Left forelimb (tissue), 1 donor: ENCODE measurements at regions not wholly inside any gene's neighbourhood (a gene's known extent, or its start where the extent isn't known, plus 50 kb on each side); places are given as distances from the start of the nearest gene placed in this dataset.
"Not testable (repeated sequence)": the region's sequence is repeated elsewhere in the genome, so short reads cannot be mapped to it uniquely, and the experiment has no call there.

Experiments
- DNase-seq: peaks from one replicate; pipeline ENCODE4 v3.0.0-alpha.2; 2018; ENCODE audit warnings: low spot score

GRCh38 chr11:81979448-81979847 lies 754.2 kb downstream of the FAM181B start:
- no peak for DNase-seq

- no peak for DNase-seq
Observed at GRCh38 chr11:81975261-81975900, 758.3 kb downstream of the FAM181B start.

DNA sequence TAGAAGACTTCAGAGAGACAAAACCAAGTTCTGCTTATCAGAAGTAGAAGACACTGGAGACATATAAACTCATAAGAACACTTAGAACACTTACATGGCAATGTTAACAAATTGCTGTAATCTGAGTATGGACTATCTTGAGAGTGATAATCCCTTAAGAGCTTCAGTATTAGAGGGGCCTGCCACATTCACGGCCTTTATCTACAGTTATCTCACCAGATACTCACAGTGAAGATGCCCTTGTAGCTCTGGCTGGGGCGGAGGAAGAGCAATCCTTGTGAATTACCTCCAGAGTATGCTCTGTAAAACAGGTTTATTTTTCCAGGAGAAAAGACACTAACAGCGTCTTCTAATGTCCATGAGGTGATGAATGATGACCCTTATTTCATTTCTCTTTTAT lies 762.8 kb downstream of the FAM181B start:
- no peak for DNase-seq

GRCh38 chr11:81967242-81967641 lies 766.4 kb downstream of the FAM181B start:
- DNase-seq = no peak

DNA sequence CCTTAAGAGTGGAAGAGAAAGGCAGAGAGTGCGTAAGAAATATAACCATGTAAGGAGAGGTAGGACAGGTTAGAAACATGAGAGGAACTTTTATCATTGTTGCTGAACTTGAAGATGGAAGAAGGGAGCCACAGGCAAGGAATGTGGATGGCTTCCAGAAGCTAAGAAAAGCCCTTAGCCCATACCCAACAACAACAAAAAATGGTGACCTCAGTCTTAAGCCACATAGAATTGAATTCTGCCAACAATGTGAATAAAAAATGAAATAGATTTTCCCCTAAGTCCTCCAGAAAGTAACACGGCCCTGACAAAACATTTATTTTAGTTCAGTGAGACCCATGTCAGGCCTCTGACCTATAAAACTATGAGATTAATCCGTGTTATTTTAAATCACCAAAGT lies 767.3 kb downstream of the FAM181B start:
- no peak for DNase-seq

DNA sequence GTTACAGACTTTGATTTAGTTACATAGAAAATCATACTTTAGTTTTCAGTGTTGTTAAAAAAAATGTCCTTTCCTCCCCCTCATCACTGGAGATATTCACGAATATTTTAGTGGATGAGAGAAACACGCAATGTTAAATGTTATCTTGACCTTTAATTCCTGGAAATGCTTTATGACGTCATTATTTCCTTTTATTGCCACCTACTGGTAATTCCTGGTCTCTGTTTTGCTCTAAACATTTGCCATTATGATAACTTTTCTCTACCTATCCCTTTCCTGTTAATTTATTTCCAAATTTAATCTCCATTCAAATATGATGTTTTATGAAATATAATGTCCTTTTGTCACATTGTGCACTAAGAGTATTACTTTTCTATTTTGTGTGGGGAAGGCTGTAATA lies 770.6 kb downstream of the FAM181B start:
- no peak for DNase-seq

- no peak for DNase-seq
Observed at GRCh38 chr11:81960443-81960842, 773.2 kb downstream of the FAM181B start.

DNA sequence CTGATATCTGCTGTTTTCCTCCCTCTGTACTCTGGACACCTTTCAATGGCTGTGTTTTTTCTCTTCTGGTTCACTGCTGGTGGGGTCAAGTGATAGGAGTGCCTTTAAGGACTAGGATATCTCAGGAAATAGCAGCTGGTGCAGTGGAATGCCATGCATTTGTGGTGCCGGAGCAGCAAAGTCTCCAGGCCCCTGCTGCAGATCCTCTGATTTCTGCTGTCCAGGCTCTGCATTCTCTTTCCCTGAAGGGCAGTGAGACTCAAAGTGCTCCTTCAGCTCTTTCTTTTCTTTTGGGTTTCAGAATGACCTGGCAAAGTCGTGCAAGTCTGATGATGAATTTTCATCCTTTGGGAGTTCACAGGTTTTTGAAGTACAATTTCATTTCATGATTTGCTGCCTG lies 774.3 kb downstream of the FAM181B start:
- no peak for DNase-seq

GRCh38 chr11:81954301-81954700 lies 779.4 kb downstream of the FAM181B start:
- DNase-seq = not testable (repeated sequence)

DNA sequence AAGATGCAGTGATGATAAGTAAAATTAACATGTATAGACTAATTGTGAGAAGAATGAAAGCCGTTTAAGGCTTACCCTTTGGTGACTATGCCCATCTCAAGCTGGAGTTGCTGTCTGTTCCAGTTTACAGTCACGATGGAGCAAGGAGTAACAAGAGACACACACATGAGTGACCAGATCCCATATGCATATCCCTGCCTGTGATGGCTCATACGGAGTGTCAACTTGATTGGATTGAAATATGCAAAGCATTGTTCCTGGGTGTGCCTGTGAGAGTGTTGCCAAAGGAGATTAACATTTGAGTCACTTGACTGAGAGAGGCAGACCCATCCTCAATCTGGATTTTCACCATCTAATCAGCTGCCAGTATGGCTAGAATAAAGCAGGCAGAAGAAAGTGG lies 786.8 kb downstream of the FAM181B start:
- no peak for DNase-seq

DNA sequence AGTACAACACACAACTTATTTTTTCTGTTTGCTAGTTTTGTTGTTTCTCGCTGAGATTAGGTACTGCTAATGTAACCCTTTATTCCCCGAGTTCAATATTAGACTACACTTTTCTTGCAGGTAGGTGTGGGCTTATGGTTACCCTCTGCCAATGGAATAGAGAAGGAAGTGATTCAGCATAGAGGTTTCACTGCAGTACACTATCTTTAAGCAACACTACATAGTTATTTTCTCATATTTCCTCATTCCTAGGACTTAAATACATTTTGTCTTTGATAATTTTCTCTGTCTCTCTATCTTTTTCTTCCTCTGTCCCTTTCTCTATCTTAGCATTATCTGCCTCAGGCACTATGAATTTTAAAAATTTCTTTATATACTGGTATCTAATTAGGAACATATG lies 791.0 kb downstream of the FAM181B start:
- no peak for DNase-seq

GRCh38 chr11:81941998-81942397 lies 791.7 kb downstream of the FAM181B start:
- DNase-seq = no peak

- no peak for DNase-seq
Observed at GRCh38 chr11:81932303-81932702, 801.4 kb downstream of the FAM181B start.

DNA sequence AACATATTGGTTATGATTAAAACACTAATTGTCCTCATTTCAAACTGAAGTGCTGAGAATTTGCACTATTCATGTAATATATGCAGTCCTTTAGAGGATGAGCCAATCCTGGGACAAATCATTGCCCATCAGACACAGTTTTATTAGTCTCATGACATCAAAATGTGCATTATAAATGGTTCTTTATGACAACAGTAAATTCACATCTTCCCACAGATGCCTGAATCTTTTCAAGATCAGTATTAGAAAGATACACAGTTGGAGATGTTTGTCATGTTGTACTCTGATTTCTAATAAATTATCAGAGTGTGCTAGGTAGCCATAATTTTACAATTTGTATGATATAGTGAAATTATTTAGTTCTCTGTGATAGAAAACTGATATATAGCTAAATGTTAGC lies 813.5 kb downstream of the FAM181B start:
- DNase-seq = no peak

DNA sequence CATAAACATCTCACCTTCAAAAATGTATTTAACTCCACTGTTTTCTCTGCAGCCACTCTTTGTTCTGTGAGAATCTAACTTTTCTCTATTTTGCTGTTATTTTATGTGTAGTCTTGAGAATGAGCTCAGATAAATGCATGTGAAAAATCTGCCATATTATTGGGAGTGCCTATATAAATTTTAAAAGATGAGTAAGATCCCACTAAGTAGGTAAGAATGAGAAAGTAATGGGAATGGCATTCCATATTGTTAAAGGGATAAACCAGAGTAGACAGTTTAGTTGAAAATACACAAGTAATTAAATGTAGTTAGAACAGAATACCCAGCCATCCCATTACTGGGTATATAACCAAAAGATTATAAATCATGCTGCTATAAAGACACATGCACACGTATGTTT lies 817.2 kb downstream of the FAM181B start:
- no peak for DNase-seq

DNA sequence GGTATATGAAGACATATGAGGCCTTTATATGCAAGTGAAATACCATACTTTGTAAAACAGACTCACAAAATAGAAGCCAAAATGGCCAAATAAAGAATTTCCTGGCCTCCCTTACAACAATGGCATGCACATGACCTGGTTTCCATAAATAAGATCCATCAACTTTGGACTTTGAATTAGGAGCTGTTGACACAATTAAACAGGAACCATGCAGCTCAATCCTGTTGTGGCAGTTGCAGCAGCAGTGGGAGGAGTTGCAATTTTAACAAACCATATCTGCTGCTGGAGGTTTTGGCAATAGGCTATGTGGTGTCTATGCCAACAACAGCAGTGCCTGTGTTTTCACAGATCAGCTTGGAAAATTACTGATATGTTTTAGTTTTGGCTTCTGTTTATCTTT lies 818.6 kb downstream of the FAM181B start:
- DNase-seq = no peak

DNA sequence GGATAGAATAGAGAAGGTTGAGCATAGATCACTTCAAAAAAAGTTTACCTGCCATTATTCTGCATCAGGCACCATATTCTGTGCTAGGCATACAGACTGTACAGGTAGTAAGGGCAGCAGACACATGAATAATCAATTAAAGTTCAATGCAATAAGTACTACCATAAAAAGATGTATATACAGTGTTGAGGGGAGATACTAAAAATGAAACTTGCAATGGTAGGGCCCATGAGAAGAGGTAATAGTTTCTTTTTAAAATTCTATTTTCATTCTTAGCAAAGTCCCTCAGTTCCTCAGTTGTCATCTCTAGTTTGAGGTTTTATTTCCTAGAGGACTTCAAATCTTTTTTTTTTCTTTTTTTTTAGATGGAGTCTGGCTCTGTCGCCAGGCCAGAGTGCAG lies 819.9 kb downstream of the FAM181B start:
- DNase-seq = no peak

DNA sequence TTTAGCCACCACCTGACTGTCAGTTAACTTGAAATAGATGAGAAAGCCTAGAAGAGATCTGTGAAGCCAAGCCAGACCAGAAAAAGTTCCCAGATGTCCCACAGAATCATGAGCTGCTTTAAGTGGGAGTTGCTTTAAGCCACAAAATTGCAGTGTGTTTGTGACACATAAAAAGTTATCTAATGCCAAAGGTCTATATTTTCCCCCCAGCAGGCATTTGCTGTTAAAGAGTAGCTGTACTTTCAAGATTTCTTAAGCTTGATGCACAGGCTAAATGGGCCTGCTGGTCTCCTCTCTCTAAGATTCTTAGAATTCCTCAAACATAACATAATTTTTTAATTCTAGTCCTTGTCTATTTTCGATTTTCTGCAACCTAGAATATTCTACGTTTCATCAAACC lies 825.7 kb downstream of the FAM181B start:
- DNase-seq = no peak

GRCh38 chr11:81899156-81899555 lies 834.5 kb downstream of the FAM181B start:
- no peak for DNase-seq

GRCh38 chr11:81897639-81898038 lies 836.0 kb downstream of the FAM181B start:
- no peak for DNase-seq

- DNase-seq = no peak
Observed at GRCh38 chr11:81895258-81895657, 838.4 kb downstream of the FAM181B start.

DNA sequence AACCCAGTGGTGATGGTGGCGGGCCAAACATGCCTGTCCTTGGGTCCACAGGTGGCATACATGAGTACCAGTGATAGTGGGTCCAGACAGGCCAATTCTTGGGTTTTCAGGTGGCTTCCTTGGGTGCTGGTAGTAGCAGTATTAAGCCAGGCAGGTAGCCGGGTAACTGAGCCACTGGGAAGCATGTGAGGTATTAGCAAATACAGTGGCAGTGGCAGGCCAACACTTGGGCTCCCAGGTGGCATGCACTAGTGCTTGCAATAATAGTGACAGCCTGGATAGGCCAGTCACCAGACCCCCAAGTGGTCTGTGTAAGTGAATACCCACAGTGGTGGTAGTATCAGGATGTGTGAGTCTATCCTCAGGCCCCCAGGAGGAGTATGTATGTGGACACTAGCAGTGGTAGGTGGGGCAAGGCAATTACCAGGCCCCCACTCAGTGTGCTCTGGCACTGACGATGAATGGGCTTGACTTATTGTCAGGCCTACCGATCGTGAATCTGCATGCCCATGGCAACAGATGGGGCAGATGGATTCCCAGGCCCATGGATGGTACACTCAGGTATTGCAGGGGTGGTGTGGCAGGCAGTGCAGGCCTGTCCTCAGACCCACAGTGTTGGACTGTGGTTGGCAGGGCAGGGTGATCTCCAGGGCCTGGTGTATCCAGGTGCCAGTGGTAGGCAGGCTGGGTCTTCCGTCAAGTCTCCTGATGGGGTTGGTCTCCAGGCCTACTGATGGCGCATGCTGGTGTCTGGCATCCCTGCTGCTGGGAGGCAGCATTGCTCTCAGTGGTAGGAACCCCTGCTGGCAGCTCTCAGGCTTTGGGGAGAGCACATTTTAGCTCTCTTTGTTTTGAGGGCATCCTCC lies 840.7 kb downstream of the FAM181B start:
- DNase-seq = no peak

- no peak for DNase-seq
Observed at GRCh38 chr11:81888391-81888790, 845.3 kb downstream of the FAM181B start.

- no peak for DNase-seq
Observed at GRCh38 chr11:81887671-81888070, 846.0 kb downstream of the FAM181B start.
